GM18499 (cell line): ENCODE measurements at regions not wholly inside any gene's neighbourhood (a gene's known extent, or its start where the extent isn't known, plus 50 kb on each side); places are given as distances from the start of the nearest gene placed in this dataset.

Experiments
- ATAC-seq: cut with Tn5 transposase; IDR thresholded peaks from one replicate; pipeline ENCODE4 v1.9.1; 2021; ENCODE audit warnings: moderate number of reproducible peaks; ENCODE audit not compliant: insufficient read depth, unreplicated experiment

- no peak for ATAC-seq
These were observed 196.8 kb upstream of the FAT1 start for GRCh38 chr4:186920483-186920882.

GRCh38 chr4:186920992-186921391 is 197.3 kb upstream of the FAT1 start:
- no peak for ATAC-seq

- ATAC-seq, result no peak
These were observed 201.1 kb upstream of the FAT1 start for GRCh38 chr4:186924723-186925122.

GRCh38 chr4:186927624-186928023 is 204.0 kb upstream of the FAT1 start:
- ATAC-seq, result no peak

GRCh38 chr4:186930024-186930423 is 206.4 kb upstream of the FAT1 start:
- ATAC-seq, result no peak

GRCh38 chr4:186931519-186931918 is 207.9 kb upstream of the FAT1 start:
- ATAC-seq, result no peak

GRCh38 chr4:186932196-186932595 is 208.5 kb upstream of the FAT1 start:
- no peak for ATAC-seq

GRCh38 chr4:186932631-186933187 is 209.1 kb upstream of the FAT1 start:
- ATAC-seq, result no peak

- ATAC-seq, result no peak
These were observed 210.6 kb upstream of the FAT1 start for GRCh38 chr4:186934244-186934643.

- ATAC-seq, result no peak
These were observed 211.3 kb upstream of the FAT1 start for GRCh38 chr4:186934841-186935443.

- no peak for ATAC-seq
These were observed 212.2 kb upstream of the FAT1 start for GRCh38 chr4:186935901-186936300.

- ATAC-seq, result no peak
These were observed 213.1 kb upstream of the FAT1 start for GRCh38 chr4:186936496-186937375.

GRCh38 chr4:186939226-186939625 is 215.6 kb upstream of the FAT1 start:
- ATAC-seq, result no peak

GRCh38 chr4:186939766-186940165 is 216.1 kb upstream of the FAT1 start:
- no peak for ATAC-seq

GRCh38 chr4:186940476-186940875 is 216.8 kb upstream of the FAT1 start:
- no peak for ATAC-seq

GRCh38 chr4:186942758-186943377 is 219.2 kb upstream of the FAT1 start:
- ATAC-seq, result no peak

GRCh38 chr4:186943411-186943810 is 219.8 kb upstream of the FAT1 start:
- no peak for ATAC-seq

- ATAC-seq, result no peak
These were observed 222.5 kb upstream of the FAT1 start for GRCh38 chr4:186946136-186946535.

- ATAC-seq, result no peak
These were observed 223.1 kb upstream of the FAT1 start for GRCh38 chr4:186946682-186947294.

GRCh38 chr4:186948361-186949242 is 224.9 kb upstream of the FAT1 start:
- ATAC-seq, result no peak
